ENCODE measurements at regions not wholly inside any gene's neighbourhood (a gene's known extent, or its start where the extent isn't known, plus 50 kb on each side); places are given as distances from the start of the nearest gene placed in this dataset.
"Not testable (repeated sequence)": the region's sequence is repeated elsewhere in the genome, so short reads cannot be mapped to it uniquely, and the experiment has no call there.

DNA sequence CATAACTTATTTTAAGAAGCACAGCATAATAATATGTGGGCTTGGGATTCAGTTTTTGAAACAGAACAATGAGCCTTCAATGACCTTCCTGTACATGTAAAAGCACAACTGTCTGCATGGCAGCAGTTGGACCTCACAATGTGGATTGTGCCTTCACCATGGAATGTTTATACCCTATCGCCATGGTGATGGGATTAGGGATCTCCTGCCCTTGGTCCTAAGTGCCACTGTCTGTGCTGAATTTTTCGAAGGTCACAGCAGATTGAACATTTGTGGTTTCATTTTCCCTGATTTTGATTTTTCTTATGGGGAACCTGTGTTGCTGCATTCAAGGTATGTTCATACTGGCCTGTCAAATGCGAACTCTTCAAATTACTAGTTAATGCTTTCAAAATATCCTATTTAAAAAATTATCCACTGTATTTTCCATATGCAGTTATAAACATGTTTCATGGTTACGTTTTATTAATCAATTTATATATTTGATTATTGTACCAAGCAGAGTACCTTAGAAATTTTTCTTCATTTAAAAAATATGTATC lies 249.6 kb upstream of the TPTE start:
- TF ChIP-seq EZH2 (IDR thresholded peaks at IDR 0.05; ENCODE audit: insufficient read depth, poor library complexity, severe bottlenecking); EZH2phosphoT487 (IDR thresholded peaks at IDR 0.05; ENCODE audit: insufficient read depth, low read depth): not testable (repeated sequence)
